Fibroblast of skin of back (primary cell): ENCODE measurements at regions not wholly inside any gene's neighbourhood (a gene's known extent, or its start where the extent isn't known, plus 50 kb on each side); places are given as distances from the start of the nearest gene placed in this dataset.
"Not testable (repeated sequence)": the region's sequence is repeated elsewhere in the genome, so short reads cannot be mapped to it uniquely, and the experiment has no call there.

ENCODE experiments used
- DNase-seq: peaks from one replicate; pipeline ENCODE4 v3.0.0-alpha.2; 2013

- DNase-seq: no peak
These were observed 111.9 kb upstream of the DDHD1 start for GRCh38 chr14:53265025-53265424.

GRCh38 chr14:53260928-53261327 is 107.8 kb upstream of the DDHD1 start:
- DNase-seq: no peak

DNA sequence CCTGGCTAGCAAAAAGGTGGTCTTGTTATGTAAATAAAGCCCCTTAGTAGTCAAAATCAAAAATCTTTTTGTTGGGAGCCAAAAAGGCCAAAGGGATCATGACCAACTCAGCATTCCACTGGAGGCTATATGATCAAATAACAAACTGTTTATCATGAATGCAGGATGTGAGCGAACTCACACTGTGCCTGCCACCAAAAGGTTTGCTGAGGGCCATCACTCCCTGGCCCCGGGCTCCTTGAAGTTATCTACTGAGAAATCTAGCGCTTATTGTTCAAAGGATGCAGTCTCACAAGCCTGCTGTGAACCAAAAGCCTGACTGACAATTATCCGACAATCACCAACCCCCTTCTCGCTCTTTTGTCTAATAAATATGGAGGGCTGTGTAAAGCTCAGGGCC is 107.2 kb upstream of the DDHD1 start:
- no peak for DNase-seq

- no peak for DNase-seq
These were observed 99.0 kb upstream of the DDHD1 start for GRCh38 chr14:53252141-53252540.

DNA sequence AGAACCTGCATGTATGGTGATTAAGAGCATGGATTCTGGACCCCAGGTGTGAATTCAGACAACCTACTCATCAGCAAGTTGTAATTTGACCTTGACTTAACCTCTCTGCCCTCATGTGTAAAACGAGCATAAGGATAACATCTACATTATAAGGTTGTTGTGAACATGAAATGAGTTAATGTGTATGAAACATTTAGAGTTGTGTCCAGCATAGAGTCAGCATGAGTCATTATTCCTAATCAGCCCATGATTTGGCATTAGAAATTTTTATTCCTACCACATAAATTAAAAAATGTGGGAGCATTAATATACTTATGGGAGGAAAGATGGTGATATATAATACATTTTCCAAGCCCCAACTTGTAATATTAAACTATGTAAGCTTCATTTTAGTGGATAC is 95.9 kb upstream of the DDHD1 start:
- peak; percentile 6 for DNase-seq

DNA sequence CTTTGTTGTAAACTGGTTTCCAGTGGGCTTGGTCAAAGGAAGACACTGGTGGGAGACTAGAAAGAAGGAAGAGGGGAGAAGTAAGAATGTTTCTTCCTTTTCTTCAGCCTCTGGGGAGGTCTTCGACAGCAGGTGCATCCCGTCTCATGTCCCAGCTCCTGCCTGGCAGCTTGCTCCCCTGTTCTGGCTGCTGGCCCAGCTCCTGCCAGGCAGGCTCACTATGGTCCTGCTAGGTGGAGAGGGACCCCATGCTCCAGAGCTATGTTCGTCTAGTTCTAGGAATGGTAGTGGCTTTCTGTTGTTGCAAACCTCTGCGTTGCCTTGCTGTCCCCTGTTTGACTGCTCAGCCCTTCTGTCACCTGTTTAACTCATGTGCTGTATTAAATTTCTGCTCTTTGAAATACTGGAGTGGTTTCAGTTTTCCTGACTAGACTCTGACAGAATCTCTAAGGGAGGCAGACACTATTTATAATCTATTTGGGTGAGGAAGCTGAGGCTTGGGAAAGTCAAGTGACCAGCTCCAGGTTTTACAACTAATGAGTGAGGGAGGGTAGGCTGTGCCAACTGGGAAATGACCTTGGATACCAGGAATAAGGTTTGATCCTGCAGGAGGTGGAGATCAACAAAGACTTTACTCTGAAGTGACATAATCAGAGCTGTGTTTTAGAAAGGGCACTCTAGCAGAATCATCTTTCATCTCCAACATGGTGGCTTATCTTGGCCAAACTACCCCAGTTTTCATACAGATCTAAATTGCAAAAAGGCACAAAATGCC is 94.7 kb upstream of the DDHD1 start:
- no peak for DNase-seq

DNA sequence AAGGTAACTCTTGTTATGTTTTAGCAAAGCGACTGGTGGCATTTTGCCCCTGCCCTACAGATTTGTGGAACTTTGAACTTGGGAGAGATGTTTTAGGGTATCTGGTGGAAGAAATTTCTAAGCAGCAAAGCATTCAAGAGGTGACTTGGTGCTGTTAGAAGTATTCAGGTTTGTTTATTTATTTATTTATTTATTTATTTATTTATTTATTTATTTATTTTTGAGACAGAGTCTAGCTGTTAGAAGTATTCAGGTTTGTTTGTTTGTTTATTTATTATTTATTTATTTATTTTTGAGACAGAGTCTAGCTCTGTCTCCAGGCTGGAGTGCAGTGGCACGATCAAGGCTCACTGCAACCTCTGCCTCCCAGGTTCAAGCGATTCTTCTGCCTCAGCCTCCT is 89.8 kb upstream of the DDHD1 start:
- DNase-seq: not testable (repeated sequence)

- no peak for DNase-seq
These were observed 84.4 kb upstream of the DDHD1 start for GRCh38 chr14:53237488-53237887.

DNA sequence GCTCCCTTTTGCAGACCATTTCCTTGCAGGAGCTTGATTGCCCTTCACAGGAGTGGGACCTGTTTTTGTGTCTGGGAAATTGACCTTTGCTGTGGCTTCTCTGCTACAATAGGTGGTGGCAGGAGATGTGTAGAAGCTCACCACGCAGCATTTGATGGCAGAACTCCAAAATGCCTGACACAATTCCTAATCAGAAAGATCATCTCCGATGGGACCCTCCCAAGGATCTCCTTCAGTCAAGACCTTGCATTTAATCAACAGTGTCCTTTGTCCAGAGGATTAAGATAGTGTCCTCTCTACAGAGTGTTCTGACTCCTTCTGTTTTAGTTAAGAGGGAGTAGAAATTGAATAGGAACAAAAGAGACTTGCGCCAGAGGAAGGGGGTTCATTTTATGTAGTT is 83.6 kb upstream of the DDHD1 start:
- no peak for DNase-seq

DNA sequence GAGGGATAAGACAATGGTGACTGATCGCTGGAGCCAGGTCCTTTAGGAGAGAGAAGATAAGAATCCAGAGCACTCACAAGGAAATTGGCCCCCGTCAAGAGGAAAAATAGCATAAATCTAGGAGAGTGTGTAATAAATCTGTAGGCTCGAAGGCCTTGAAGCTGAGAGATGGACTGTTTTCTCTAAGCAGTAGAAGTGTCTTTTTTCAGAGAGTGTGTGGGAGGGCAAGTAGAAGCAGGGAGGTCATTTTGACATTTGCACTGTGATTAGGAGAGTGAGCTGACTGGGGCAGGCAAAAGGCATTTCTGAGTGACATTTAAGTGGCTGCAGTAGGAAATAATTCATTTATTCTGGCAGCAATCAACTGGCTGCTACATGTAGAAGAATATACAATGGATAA is 78.0 kb upstream of the DDHD1 start:
- DNase-seq: no peak

DNA sequence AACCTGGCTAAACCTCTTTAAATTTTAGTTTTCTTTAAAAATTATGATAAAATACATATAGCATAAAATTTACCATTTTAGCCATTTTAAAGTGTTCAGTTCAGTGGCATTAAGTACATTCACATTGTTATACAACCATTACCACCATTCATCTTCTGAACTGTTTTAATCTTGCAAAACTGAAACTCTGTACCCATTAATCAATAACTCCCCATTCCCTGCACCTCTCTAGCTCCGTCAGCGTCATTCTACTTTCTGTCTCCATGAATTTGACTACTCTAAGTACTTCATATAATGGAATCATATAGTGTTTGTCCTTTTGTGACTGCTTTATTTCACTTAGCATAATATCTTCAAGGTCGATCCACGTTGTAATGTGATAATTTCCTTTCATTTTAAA is 75.8 kb upstream of the DDHD1 start:
- DNase-seq: no peak

- DNase-seq: no peak
These were observed 74.1 kb upstream of the DDHD1 start for GRCh38 chr14:53227154-53227718.

DNA sequence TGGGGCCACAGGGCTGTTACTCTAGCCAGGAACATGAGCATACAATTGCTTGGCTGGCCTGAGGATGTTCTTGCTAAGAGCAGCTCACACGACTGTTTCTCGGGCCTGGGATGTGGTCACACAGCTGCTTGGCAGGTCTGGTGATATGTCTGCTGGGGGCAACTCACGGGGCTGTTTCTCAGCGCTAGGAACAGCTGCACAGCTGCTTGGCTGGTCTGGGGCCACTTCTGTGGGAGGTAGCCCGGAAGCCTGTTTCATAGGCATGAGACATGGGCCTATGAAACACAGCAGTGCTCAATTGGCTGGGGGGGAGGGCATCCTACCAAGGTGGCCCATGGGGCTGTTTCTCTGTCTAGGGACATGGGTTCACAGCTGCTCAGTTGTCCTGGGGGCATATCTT is 73.4 kb upstream of the DDHD1 start:
- DNase-seq: no peak

DNA sequence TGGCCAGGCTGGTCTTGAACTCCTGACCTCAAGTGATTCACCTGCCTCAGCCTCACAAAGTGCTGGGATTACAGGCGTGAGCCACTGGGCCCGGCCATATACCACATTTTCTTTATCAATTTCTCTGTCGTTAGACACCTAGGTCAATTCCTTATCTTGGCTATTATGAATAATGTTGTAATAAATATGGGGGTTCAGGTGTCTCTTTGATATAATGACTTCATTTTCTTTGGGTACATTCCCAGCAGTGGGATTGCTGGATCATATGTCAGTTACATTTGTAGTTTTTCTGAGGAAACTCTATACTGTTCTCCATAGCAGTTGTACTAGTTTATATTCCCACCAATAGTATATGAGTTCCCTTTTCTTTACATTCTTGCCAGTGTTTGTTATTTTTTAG is 67.8 kb upstream of the DDHD1 start:
- no peak for DNase-seq

DNA sequence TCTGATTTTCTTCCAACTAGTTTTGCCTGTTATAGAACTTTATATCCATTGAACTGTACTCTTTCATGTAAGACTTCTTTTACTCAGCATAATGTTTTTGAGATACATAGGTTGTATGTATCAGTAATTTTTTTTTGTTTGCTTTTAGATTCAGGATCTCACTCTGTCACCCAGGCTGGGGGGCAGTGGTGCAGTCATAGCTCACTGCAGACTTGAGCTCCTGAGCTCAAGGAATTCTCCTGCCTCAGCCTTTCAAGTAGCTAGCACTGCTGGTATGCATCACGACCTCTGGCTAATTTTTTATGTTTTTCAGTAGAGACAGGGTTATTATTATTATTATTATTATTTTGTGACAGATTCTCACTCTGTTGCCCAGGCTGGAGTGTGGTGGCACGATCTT is 65.0 kb upstream of the DDHD1 start:
- no peak for DNase-seq

GRCh38 chr14:53217316-53217994 is 64.3 kb upstream of the DDHD1 start:
- peak; percentile 68 for DNase-seq

GRCh38 chr14:53216955-53217315 is 63.8 kb upstream of the DDHD1 start:
- not testable (repeated sequence) for DNase-seq

DNA sequence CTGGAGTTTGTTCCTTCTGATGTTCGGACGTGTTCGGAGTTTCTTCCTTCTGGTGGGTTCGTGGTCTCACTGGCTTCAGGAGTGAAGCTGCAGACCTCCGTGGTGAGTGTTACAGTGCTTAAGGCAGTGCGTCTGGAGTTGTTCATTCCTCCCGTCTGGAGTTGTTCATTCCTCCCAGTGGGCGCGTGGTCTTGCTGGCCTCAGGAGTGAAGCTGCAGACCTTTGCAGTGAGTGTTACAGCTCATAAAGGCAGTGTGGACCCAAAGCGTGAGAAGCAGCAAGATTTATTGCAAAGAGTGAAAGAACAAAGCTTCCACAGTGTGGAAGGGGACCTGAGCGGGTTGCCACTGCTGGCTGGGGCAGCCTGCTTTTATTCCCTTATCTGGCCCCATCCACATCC is 63.4 kb upstream of the DDHD1 start:
- DNase-seq: not testable (repeated sequence)

DNA sequence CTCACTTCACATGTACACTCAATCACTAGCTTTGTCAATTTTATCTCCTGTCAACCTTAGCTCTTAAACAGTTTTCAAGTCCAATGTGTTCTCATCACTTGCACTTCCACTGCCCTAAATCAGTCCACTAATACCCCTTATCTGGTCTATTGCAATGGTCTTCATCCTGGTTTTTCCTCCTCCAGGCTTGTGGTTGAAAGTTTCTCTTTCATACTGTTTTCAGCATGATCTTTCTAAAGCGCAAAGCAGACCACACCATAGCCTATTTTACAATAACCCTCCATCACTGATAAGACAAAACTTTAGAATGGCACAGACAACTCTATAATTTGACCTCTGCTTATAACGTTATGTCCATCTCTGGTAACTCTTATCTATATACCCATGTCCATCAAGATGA is 62.0 kb upstream of the DDHD1 start:
- DNase-seq: no peak

GRCh38 chr14:53214384-53214783 is 61.3 kb upstream of the DDHD1 start:
- DNase-seq: no peak

GRCh38 chr14:53213761-53214160 is 60.6 kb upstream of the DDHD1 start:
- DNase-seq: no peak

GRCh38 chr14:53209370-53209769 is 56.2 kb upstream of the DDHD1 start:
- DNase-seq: no peak
